ENCODE measurements at regions not wholly inside any gene's neighbourhood (a gene's known extent, or its start where the extent isn't known, plus 50 kb on each side); places are given as distances from the start of the nearest gene placed in this dataset.

DNA sequence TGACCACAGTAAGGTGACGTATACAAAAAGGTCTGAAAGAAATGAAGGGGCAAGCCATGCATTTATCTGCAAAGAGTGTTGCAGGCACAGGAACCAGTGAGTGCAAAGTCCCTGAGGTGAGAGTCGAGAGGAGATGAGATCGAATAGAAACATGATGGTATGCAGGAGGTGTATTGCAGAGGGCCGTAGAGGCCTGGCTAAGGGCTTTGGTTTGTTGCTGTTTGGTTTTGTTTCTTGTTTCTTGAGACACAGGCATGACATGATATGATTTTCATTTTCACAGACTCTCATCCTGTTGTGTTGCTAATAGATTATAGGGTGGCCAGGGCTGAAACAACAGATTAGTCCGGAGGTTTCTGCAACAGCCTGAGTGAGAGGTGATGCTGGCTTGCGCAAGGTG is 80.4 kb downstream of the HSPH1 start:
- TF ChIP-seq CTCF (IDR thresholded peaks at IDR 0.05) (no peak), POLR2A (IDR thresholded peaks at IDR 0.05) (no peak)
- Histone ChIP-seq H3K27ac (no peak overlapping the region), H3K9me3 (replicated peaks in 1 of 3) (no peaks in the 10 kb centered on the region), H3K4me3 (no peak overlapping the region), H3K27me3 (no peaks in the 10 kb centered on the region), H3K4me1 (replicated peaks in 1 of 2) (no peaks in the 10 kb centered on the region), H3K36me3 (replicated peaks in 1 of 2) (no peaks in the 10 kb centered on the region)
- intact Hi-C loops (cut with DNase I) = no loop called here
- 75 to 88% (median 82%) methylated on average over 6 of the region's 6 CpGs for WGBS, 4 donors
- DNase-seq = no peak

- no peak overlapping the region for H3K27ac ChIP-seq
- H3K27me3 ChIP-seq = no peaks in the 10 kb centered on the region
- no peaks in the 10 kb centered on the region for H3K36me3 ChIP-seq (replicated peaks in 1 of 2)
- no peak for DNase-seq
- no peak for TF ChIP-seq POLR2A (IDR thresholded peaks at IDR 0.05)
- TF ChIP-seq CTCF (IDR thresholded peaks at IDR 0.05) = no peak
- no peaks in the 10 kb centered on the region for H3K9me3 ChIP-seq (replicated peaks in 1 of 3)
- no peak overlapping the region for H3K4me3 ChIP-seq
- intact Hi-C loops (cut with DNase I) = no loop called here
- no peaks in the 10 kb centered on the region for H3K4me1 ChIP-seq (replicated peaks in 1 of 2)
Observed at GRCh38 chr13:31074756-31075155, 86.9 kb downstream of the HSPH1 start.

DNA sequence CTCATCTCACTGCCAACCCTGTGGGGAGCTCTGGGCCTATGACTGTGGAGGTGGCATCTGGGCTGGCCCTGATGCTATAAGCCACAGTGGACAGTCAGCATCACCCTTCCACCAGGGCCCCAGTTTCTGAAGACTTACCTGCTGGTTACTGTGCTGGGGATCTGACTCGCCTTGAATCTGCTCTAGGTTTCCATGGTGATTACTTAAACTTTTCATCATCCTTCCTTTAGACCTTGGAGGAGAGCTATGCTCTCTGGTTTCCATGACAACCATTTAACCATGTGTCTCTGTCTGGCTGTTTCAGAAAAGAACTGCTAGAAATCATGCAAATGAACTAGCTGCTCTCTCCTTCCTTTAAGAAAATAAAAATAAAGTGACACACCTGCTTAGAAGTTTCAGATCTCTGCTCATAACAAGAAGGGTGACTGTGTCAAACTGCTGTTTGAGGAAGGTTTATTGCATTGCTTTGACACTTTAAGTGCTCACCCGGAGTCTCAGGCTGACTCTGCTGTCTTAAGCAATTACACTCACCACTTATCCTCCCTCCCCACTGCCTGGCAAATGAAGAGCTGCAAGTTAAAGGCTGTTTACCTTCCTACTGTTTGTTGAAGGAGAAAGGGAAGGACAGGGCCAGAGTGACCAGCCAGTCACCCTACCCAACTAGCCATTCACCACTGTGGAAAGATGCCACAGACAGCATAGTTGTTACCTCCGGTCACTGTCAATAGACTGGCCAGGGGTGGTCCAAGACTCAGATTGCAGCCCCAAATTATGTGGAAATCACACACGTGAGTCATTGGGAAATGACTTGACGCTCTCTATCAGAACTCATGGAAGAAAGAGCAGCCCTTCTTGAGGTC is 87.6 kb downstream of the HSPH1 start:
- no peak for DNase-seq
- Histone ChIP-seq H3K4me1 (replicated peaks in 1 of 2) (no peaks in the 10 kb centered on the region), H3K9me3 (replicated peaks in 1 of 3) (no peaks in the 10 kb centered on the region), H3K27me3 (no peaks in the 10 kb centered on the region), H3K4me3 (no peak overlapping the region), H3K27ac (no peak overlapping the region), H3K36me3 (replicated peaks in 1 of 2) (no peaks in the 10 kb centered on the region)
- TF ChIP-seq POLR2A (IDR thresholded peaks at IDR 0.05) (no peak), CTCF (IDR thresholded peaks at IDR 0.05) (no peak)
- WGBS, 4 donors = 61 to 68% (median 67%) methylated on average over 5 of the region's 5 CpGs
- intact Hi-C loops (cut with DNase I) = no loop called here

DNA sequence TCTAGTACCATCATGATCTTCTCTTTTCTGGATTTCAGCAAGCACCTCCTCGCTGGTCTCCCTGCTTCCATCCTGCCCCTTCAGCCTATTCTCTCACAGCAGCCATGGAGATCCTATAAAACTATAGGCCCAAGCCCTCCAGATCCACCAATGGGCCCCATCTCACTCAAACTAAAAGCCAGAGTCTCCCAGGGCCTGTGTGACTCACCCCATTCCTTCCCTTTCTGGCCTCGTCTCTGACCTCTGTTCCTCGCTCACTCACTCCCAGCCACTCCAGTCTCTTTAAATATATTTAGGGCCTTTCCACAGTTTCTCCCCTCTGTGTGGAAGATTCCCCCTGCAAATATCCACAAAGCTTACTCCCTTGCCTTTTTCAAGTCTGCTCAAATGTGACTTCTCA is 89.7 kb downstream of the HSPH1 start:
- H3K4me3 ChIP-seq = no peak overlapping the region
- no peaks in the 10 kb centered on the region for H3K27me3 ChIP-seq
- no peaks in the 10 kb centered on the region for H3K9me3 ChIP-seq (replicated peaks in 1 of 3)
- no peak overlapping the region for H3K27ac ChIP-seq
- TF ChIP-seq POLR2A (IDR thresholded peaks at IDR 0.05) (no peak), CTCF (IDR thresholded peaks at IDR 0.05) (no peak)
- H3K36me3 ChIP-seq (replicated peaks in 1 of 2) = no peaks in the 10 kb centered on the region
- 69 to 88% (median 75%) methylated on average over 3 of the region's 3 CpGs for WGBS, 4 donors
- DNase-seq = no peak
- intact Hi-C loops (cut with DNase I) = no loop called here
- H3K4me1 ChIP-seq (replicated peaks in 1 of 2) = no peaks in the 10 kb centered on the region
